Germinal center (tissue), 1 donor: ENCODE measurements at regions not wholly inside any gene's neighbourhood (a gene's known extent, or its start where the extent isn't known, plus 50 kb on each side); places are given as distances from the start of the nearest gene placed in this dataset.
"Not testable (repeated sequence)": the region's sequence is repeated elsewhere in the genome, so short reads cannot be mapped to it uniquely, and the experiment has no call there.

ENCODE experiments used
- DNase-seq: peaks from one replicate; pipeline ENCODE4 v3.0.0; 2012; ENCODE audit warnings: mixed read lengths, low spot score

DNA sequence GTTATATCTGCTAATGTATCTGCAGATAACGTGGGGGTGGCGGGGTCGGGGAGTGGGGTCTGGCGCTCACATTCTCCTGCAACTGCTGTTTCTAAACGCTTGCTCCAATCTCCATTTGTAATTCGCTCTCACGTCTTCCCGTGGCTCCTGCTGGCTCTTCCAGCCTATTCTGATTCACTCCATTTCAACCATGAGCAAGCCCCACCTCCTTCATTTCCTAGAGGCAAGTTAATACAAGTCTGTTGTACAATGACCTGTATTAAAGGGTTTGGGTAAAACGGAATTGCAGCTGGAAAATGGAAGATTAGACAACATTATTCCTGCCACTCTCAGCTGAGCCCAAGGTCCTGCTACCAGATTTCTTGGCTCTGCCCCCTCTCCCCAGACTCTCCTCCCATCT is 132.3 kb downstream of the CSNK2A3 start:
- DNase-seq = no peak

GRCh38 chr11:11218629-11218986 is 134.4 kb downstream of the CSNK2A3 start:
- no peak for DNase-seq

- no peak for DNase-seq
Measured at GRCh38 chr11:11217929-11218628, 135.0 kb downstream of the CSNK2A3 start.

- no peak for DNase-seq
Measured at GRCh38 chr11:11217289-11217928, 135.6 kb downstream of the CSNK2A3 start.

DNA sequence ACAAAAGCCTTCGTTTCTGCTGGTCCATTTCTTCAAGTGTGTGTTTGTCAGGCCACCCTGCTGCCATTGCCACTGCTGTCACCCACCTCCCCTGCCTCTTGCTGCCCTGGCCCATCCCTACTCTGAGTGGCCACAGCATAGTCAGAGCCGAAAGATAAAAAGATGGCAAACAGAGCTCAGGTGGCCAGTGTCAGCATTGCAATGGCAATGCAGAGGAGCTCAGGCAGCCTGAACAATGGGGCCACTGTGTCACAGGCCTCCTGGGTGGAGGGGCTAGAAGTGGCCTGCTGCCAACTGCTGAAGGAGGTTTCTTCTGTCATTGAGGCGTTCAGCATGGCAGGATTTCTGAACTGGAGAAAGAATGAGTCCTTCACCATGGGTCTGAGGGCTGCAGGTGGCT is 137.1 kb downstream of the CSNK2A3 start:
- DNase-seq = no peak

DNA sequence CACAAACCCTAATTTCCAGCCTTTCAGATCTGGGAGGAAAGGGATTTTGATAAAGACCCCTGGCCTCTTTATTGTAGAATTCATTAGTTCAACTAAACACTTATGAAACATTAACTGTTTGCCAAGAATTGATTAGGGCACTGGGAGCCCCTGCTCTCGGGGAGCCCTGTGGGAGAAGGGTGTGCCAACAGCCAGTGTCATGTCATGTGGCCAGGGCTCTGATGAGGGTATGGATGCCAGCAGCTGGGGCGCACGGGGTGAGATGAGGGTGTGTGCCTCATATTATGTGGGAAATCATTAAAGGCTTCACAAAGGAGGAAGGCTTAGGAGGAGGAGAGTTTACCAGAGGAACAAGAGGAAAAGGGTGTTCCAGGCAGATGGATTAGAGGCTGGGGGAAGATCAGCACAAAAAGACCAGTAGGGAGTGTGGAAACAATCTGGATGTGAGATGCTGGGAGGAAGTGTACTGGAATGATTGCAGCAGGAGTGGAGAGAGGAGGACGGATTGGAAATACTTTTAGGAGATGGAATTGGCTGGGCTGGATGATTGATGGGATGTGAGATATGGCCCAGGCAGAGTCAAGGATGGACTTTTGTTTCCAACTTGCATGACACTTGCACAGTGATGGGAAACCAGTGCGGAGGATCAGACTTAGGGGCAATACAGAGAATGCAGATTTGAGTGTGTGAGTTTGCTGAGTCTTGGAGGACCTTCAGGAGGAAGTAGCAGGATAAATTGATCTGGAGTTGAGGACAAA is 137.8 kb downstream of the CSNK2A3 start:
- DNase-seq = no peak

DNA sequence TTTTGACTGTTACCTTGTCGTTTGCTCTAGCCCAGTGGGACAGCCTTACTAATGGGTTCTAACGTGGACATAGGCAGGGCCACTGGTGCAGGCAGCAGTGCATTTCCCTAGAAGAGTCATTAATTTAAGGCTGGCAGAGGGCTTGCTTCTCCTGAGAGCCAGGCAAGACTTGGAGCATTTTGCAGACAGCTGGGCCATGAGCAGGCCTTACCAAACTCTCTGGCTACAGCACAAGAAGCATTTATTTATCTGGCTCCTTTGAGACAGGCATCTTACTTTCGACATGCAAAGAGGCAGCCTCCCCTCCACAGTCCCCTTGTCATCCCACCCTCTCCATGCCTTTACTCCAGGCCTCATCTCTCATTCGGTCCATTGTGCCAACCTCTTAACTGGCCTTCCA is 139.9 kb downstream of the CSNK2A3 start:
- DNase-seq = no peak

- DNase-seq = no peak
Measured at GRCh38 chr11:11211888-11212287, 141.2 kb downstream of the CSNK2A3 start.

DNA sequence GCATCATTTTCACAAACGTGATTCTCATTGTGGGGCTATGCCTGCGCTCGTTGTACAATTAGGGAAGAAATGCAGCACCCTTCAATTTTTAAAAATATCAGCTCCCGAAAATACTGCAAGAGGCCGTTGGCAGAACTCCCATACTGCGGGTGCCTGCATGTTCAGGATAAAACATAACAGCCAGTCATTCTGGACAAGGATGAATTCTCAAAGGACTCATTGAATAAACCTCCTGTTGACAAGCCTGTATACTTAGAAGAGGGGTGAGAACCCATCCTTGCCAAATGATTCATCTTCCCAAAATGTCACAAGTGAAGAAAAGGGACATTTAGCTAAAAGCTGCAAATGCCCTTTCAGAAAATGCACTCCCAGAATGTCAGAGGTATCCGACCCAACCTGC is 141.9 kb downstream of the CSNK2A3 start:
- no peak for DNase-seq

DNA sequence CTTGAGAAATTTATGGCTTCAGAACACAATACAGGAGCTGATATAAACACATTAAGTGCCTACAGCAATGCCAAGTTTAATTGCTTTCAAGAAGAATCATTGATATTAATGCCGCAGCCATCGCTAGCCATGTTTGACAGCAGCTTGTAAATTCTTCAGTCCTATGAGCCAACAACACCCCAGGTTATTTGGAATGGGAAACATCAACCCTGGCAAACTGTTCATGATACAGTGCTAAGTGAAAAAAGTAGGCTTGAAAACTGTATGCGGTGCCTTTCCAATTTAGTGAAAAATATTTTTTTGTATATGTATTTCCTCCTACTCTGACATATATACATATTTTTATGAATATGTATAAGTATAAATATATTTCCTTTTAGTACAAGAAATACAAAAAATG is 142.6 kb downstream of the CSNK2A3 start:
- DNase-seq = no peak

- no peak for DNase-seq
Measured at GRCh38 chr11:11209967-11210366, 143.1 kb downstream of the CSNK2A3 start.

DNA sequence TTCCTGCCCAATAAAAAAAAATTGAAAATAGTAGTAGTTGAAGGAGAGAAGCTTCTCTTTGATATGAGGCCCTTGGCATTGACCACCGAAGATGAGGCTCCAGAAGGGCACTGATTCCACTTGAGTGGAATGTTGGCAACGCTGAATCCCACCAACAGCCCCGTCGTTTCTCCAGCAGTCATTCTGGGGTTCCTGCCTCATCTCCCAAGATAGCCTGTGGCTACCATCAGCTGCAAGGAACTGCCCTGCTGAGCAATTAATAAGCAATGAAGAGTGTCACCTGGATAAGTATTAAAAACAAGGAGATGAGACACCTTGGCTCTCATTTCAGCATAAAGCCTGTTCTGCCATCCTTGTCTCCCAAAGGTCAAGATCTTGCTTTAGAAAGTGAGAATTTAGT is 144.1 kb downstream of the CSNK2A3 start:
- no peak for DNase-seq

DNA sequence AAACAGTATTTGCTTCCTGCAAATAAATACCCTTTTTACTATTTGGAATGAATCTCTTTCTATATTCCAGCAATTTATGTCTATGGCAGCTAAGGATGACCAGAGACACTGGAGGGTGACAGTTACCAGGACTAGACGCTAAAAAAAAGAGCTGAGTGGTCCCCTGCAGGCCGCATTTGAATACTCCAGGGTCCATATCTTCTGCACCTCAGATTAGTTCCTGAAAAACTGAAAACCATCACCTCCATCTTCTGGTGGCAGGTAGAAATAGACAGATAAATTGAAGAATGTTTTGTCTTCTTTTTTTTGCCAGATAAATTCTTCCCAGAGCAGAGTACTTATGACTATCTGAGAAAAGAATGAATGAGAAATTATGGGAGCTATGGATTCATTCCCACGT is 145.6 kb downstream of the CSNK2A3 start:
- DNase-seq = no peak

DNA sequence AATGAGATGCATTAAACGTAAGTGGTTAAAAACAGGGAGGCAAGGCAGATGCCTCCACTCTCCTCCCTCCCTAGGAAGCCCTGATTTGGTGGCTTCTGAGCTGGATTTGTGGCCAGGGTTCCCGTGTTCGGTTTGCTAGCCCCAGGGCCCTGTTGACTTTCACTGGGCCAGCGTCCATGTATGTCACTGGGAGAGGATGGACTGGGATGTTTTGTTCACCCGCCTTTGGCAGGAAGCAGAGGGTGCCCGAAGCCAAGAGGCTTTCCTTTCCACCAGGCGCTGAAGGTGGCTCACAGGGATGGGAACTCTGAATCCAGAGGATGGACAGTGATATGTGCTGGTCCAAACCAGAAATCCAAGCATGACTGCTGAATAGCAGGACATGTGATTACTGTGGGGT is 146.6 kb downstream of the CSNK2A3 start:
- DNase-seq = no peak

DNA sequence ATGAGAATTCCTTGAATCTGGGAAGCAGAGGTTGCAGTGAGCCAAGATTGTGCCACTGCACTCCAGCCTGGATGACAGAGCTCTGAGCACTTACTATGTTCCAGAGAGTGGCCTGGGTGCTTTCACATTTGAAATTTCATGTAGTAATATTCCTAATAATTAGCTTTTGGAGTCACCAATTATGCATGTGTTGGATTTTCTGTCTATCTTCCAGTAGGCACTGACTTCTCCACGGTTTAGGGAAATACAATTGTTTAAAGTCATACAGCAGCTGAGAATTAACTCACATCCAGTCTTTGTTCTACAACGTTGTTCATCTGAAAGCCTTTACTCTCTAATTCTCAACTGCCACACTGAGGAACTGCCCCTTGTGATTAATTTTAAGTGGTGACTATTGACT is 150.2 kb downstream of the CSNK2A3 start:
- no peak for DNase-seq

- DNase-seq = not testable (repeated sequence)
Measured at GRCh38 chr11:11201302-11201701, 151.7 kb downstream of the CSNK2A3 start.

GRCh38 chr11:11192541-11192940 is 160.5 kb downstream of the CSNK2A3 start:
- DNase-seq = no peak

DNA sequence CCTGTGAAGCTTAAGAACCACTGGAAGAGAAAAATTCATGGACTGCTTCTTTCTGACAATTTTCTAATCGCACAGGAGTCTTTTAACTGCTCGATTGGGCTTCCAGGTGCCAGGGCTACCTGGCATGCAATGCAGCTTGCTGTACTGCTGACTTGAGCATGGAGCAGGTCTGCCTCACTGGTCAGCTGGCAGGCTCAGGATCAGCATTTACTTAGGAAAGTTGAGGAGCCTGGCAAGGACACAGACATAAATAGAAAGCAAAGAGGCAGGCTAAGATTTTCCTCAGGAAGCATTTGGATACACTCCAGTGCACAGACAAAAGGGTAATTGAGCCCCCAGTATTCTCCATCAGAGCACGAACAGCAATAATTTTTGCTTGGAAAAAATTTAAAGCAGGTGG is 163.5 kb downstream of the CSNK2A3 start:
- no peak for DNase-seq

GRCh38 chr11:11186249-11186648 is 166.8 kb downstream of the CSNK2A3 start:
- DNase-seq = peak; percentile 50

DNA sequence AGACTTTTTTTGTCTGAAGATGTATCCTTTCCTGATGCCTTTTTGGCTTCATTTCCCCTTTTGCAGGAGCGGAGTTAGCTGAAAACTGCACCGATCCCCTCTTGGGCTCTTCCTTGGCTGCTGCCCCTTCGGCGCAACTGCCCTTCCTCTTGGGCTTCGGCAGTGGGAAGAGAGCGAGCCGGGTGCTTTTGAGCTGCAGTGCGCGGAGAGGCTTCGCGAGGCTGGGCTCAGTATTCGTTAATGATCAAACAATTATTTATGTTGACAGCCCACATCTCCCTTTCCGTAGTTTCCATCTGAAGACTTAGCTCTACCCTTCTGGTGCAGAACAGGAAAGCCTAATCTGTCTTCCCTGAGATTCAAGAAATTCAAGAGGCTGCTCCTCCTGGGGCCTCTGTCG is 170.8 kb downstream of the CSNK2A3 start:
- DNase-seq = no peak

GRCh38 chr11:11178671-11179638 is 174.1 kb downstream of the CSNK2A3 start:
- no peak for DNase-seq

- no peak for DNase-seq
Measured at GRCh38 chr11:11177156-11177808, 175.8 kb downstream of the CSNK2A3 start.
